ENCODE measurements at regions not wholly inside any gene's neighbourhood (a gene's known extent, or its start where the extent isn't known, plus 50 kb on each side); places are given as distances from the start of the nearest gene placed in this dataset.

- no peaks in the 10 kb centered on the region for H3K4me1 ChIP-seq (ENCODE audit: control insufficient read depth in 1 of 2, insufficient read depth in 2 of 2, low read length in 2 of 2)
- no peaks in the 10 kb centered on the region for H3K9me3 ChIP-seq (ENCODE audit: control insufficient read depth, low read length)
- no peak overlapping the region for H3K27ac ChIP-seq (ENCODE audit: low read depth in 1 of 2, low read length in 2 of 2)
- no peaks in the 10 kb centered on the region for H3K27me3 ChIP-seq (ENCODE audit: control insufficient read depth in 1 of 2, insufficient read depth in 2 of 2, low read length in 1 of 2)
- ATAC-seq (ENCODE audit: low FRiP score) (no peak), DNase-seq (no peak)
- H3K4me3 ChIP-seq (ENCODE audit: low read length in 2 of 2) = no peak overlapping the region
- no peaks in the 10 kb centered on the region for H3K36me3 ChIP-seq (ENCODE audit: control insufficient read depth in 1 of 2, insufficient read depth in 2 of 2, low read length in 1 of 2)
- intact Hi-C loops (cut with DNase I) = no loop called here
- WGBS, 2 donors = 58 to 67% methylated on average over 3 of the region's 3 CpGs
Measured at GRCh38 chr7:22962775-22963350, 51.1 kb downstream of the HYCC1 start.

- no peaks in the 10 kb centered on the region for H3K27me3 ChIP-seq (ENCODE audit: control insufficient read depth in 1 of 2, insufficient read depth in 2 of 2, low read length in 1 of 2)
- no peak overlapping the region for H3K27ac ChIP-seq (ENCODE audit: low read depth in 1 of 2, low read length in 2 of 2)
- DNase-seq (no peak), ATAC-seq (ENCODE audit: low FRiP score) (no peak)
- H3K36me3 ChIP-seq (ENCODE audit: control insufficient read depth in 1 of 2, insufficient read depth in 2 of 2, low read length in 1 of 2) = no peaks in the 10 kb centered on the region
- intact Hi-C loops (cut with DNase I) = no loop called here
- 96 to 100% methylated on average over 1 of the region's 1 CpG for WGBS, 2 donors
- no peaks in the 10 kb centered on the region for H3K4me1 ChIP-seq (ENCODE audit: control insufficient read depth in 1 of 2, insufficient read depth in 2 of 2, low read length in 2 of 2)
- H3K4me3 ChIP-seq (ENCODE audit: low read length in 2 of 2) = no peak overlapping the region
- H3K9me3 ChIP-seq (ENCODE audit: control insufficient read depth, low read length) = no peaks in the 10 kb centered on the region
Measured at GRCh38 chr7:22958742-22959141, 55.2 kb downstream of the HYCC1 start.

- intact Hi-C loops (cut with DNase I) = no loop called here
- H3K9me3 ChIP-seq (ENCODE audit: control insufficient read depth, low read length) = no peaks in the 10 kb centered on the region
- 96 to 97% methylated on average over 1 of the region's 1 CpG for WGBS, 2 donors
Measured at GRCh38 chr7:22954251-22954650, 59.7 kb downstream of the HYCC1 start.

GRCh38 chr7:22952306-22953015 is 61.5 kb downstream of the HYCC1 start:
- 86 to 88% methylated on average over 4 of the region's 4 CpGs for WGBS, 2 donors
- H3K4me3 ChIP-seq (ENCODE audit: low read length in 2 of 2) = no peak overlapping the region
- DNase-seq = no peak
- no peak for ATAC-seq (ENCODE audit: low FRiP score)
- intact Hi-C loops (cut with DNase I) = no loop called here
- H3K27ac ChIP-seq (ENCODE audit: low read depth in 1 of 2, low read length in 2 of 2) = no peak overlapping the region
- no peaks in the 10 kb centered on the region for H3K36me3 ChIP-seq (ENCODE audit: control insufficient read depth in 1 of 2, insufficient read depth in 2 of 2, low read length in 1 of 2)
- H3K9me3 ChIP-seq (ENCODE audit: control insufficient read depth, low read length) = no peaks in the 10 kb centered on the region
- peaks cover 0 to 3% of the 10 kb centered on the region in 2 donors for H3K4me1 ChIP-seq (ENCODE audit: control insufficient read depth in 1 of 2, insufficient read depth in 2 of 2, low read length in 2 of 2)
- H3K27me3 ChIP-seq (ENCODE audit: control insufficient read depth in 1 of 2, insufficient read depth in 2 of 2, low read length in 1 of 2) = no peaks in the 10 kb centered on the region

More at GRCh38 chr7:22954251-22954650, 59.7 kb downstream of the HYCC1 start:
- H3K27ac ChIP-seq (ENCODE audit: low read depth in 1 of 2, low read length in 2 of 2) = no peak overlapping the region
- no peaks in the 10 kb centered on the region for H3K36me3 ChIP-seq (ENCODE audit: control insufficient read depth in 1 of 2, insufficient read depth in 2 of 2, low read length in 1 of 2)
- no peak for ATAC-seq (ENCODE audit: low FRiP score)
- H3K4me1 ChIP-seq (ENCODE audit: control insufficient read depth in 1 of 2, insufficient read depth in 2 of 2, low read length in 2 of 2) = no peaks in the 10 kb centered on the region
- DNase-seq = no peak
- no peak overlapping the region for H3K4me3 ChIP-seq (ENCODE audit: low read length in 2 of 2)
- no peaks in the 10 kb centered on the region for H3K27me3 ChIP-seq (ENCODE audit: control insufficient read depth in 1 of 2, insufficient read depth in 2 of 2, low read length in 1 of 2)

GRCh38 chr7:22949944-22950343 is 64.0 kb downstream of the HYCC1 start:
- intact Hi-C loops (cut with DNase I) = loop anchor here in 1 of 2 donors (10.0 kb wide), 1 partner anchor 95 kb away; no protein-coding TSS in a partner anchor
- ATAC-seq (ENCODE audit: low FRiP score) = no peak
- WGBS, 2 donors = 42 to 51% methylated on average over 2 of the region's 2 CpGs
- no peak for DNase-seq
- H3K27me3 ChIP-seq (ENCODE audit: control insufficient read depth in 1 of 2, insufficient read depth in 2 of 2, low read length in 1 of 2) = no peaks in the 10 kb centered on the region
- no peak overlapping the region for H3K4me3 ChIP-seq (ENCODE audit: low read length in 2 of 2)
- H3K9me3 ChIP-seq (ENCODE audit: control insufficient read depth, low read length) = no peaks in the 10 kb centered on the region
- H3K4me1 ChIP-seq (ENCODE audit: control insufficient read depth in 1 of 2, insufficient read depth in 2 of 2, low read length in 2 of 2) = peaks cover 0 to 3% of the 10 kb centered on the region in 2 donors
- H3K36me3 ChIP-seq (ENCODE audit: control insufficient read depth in 1 of 2, insufficient read depth in 2 of 2, low read length in 1 of 2) = peaks cover 0 to 4% of the 10 kb centered on the region in 2 donors
- no peak overlapping the region for H3K27ac ChIP-seq (ENCODE audit: low read depth in 1 of 2, low read length in 2 of 2)

GRCh38 chr7:22949221-22949620 is 64.7 kb downstream of the HYCC1 start:
- H3K27me3 ChIP-seq (ENCODE audit: control insufficient read depth in 1 of 2, insufficient read depth in 2 of 2, low read length in 1 of 2) = no peaks in the 10 kb centered on the region
- H3K27ac ChIP-seq (ENCODE audit: low read depth in 1 of 2, low read length in 2 of 2) = no peak overlapping the region
- WGBS, 2 donors = 41 to 45% methylated on average over 3 of the region's 3 CpGs
- no peak overlapping the region for H3K4me3 ChIP-seq (ENCODE audit: low read length in 2 of 2)
- no peaks in the 10 kb centered on the region for H3K9me3 ChIP-seq (ENCODE audit: control insufficient read depth, low read length)
- no peak for ATAC-seq (ENCODE audit: low FRiP score)
- DNase-seq = no peak
- intact Hi-C loops (cut with DNase I) = loop anchor here in 1 of 2 donors (10.0 kb wide), 1 partner anchor 94 kb away; no protein-coding TSS in a partner anchor
- H3K36me3 ChIP-seq (ENCODE audit: control insufficient read depth in 1 of 2, insufficient read depth in 2 of 2, low read length in 1 of 2) = peaks cover 0 to 4% of the 10 kb centered on the region in 2 donors
- peaks cover 0 to 3% of the 10 kb centered on the region in 2 donors for H3K4me1 ChIP-seq (ENCODE audit: control insufficient read depth in 1 of 2, insufficient read depth in 2 of 2, low read length in 2 of 2)

- Histone ChIP-seq H3K36me3 (ENCODE audit: control insufficient read depth in 1 of 2, insufficient read depth in 2 of 2, low read length in 1 of 2) (peaks cover 0 to 4% of the 10 kb centered on the region in 2 donors), H3K4me3 (ENCODE audit: low read length in 2 of 2) (no peak overlapping the region), H3K4me1 (ENCODE audit: control insufficient read depth in 1 of 2, insufficient read depth in 2 of 2, low read length in 2 of 2) (peaks cover 0 to 3% of the 10 kb centered on the region in 2 donors), H3K9me3 (ENCODE audit: control insufficient read depth, low read length) (no peaks in the 10 kb centered on the region), H3K27me3 (ENCODE audit: control insufficient read depth in 1 of 2, insufficient read depth in 2 of 2, low read length in 1 of 2) (no peaks in the 10 kb centered on the region), H3K27ac (ENCODE audit: low read depth in 1 of 2, low read length in 2 of 2) (no peak overlapping the region)
- WGBS, 2 donors = 4 to 17% methylated on average over 2 of the region's 2 CpGs
- no peak for ATAC-seq (ENCODE audit: low FRiP score)
- DNase-seq = no peak
- intact Hi-C loops (cut with DNase I) = loop anchor here in 1 of 2 donors (10.0 kb wide), 1 partner anchor 94 kb away; no protein-coding TSS in a partner anchor
Measured at GRCh38 chr7:22948770-22949169, 65.2 kb downstream of the HYCC1 start.

- DNase-seq (no peak), ATAC-seq (ENCODE audit: low FRiP score) (no peak)
- H3K27ac ChIP-seq (ENCODE audit: low read depth in 1 of 2, low read length in 2 of 2) = no peak overlapping the region
- intact Hi-C loops (cut with DNase I) = loop anchor here in 1 of 2 donors (10.0 kb wide), 1 partner anchor 91 kb away; no protein-coding TSS in a partner anchor
- no peak overlapping the region for H3K4me3 ChIP-seq (ENCODE audit: low read length in 2 of 2)
- 77 to 82% methylated on average over 6 of the region's 6 CpGs for WGBS, 2 donors
- H3K4me1 ChIP-seq (ENCODE audit: control insufficient read depth in 1 of 2, insufficient read depth in 2 of 2, low read length in 2 of 2) = peaks cover 0 to 3% of the 10 kb centered on the region in 2 donors
- no peaks in the 10 kb centered on the region for H3K9me3 ChIP-seq (ENCODE audit: control insufficient read depth, low read length)
- peaks cover 0 to 4% of the 10 kb centered on the region in 2 donors for H3K36me3 ChIP-seq (ENCODE audit: control insufficient read depth in 1 of 2, insufficient read depth in 2 of 2, low read length in 1 of 2)
- H3K27me3 ChIP-seq (ENCODE audit: control insufficient read depth in 1 of 2, insufficient read depth in 2 of 2, low read length in 1 of 2) = no peaks in the 10 kb centered on the region
Measured at GRCh38 chr7:22945584-22945983, 68.3 kb downstream of the HYCC1 start.

GRCh38 chr7:22944510-22944909 is 69.4 kb downstream of the HYCC1 start:
- intact Hi-C loops (cut with DNase I) = loop anchor here in 1 of 2 donors (10.0 kb wide), 1 partner anchor 90 kb away; no protein-coding TSS in a partner anchor
- Histone ChIP-seq H3K36me3 (ENCODE audit: control insufficient read depth in 1 of 2, insufficient read depth in 2 of 2, low read length in 1 of 2) (peaks cover 0 to 4% of the 10 kb centered on the region in 2 donors), H3K27ac (ENCODE audit: low read depth in 1 of 2, low read length in 2 of 2) (no peak overlapping the region), H3K9me3 (ENCODE audit: control insufficient read depth, low read length) (no peaks in the 10 kb centered on the region), H3K27me3 (ENCODE audit: control insufficient read depth in 1 of 2, insufficient read depth in 2 of 2, low read length in 1 of 2) (no peaks in the 10 kb centered on the region), H3K4me3 (ENCODE audit: low read length in 2 of 2) (no peak overlapping the region), H3K4me1 (ENCODE audit: control insufficient read depth in 1 of 2, insufficient read depth in 2 of 2, low read length in 2 of 2) (peaks cover 0 to 3% of the 10 kb centered on the region in 2 donors)
- ATAC-seq (ENCODE audit: low FRiP score) (no peak), DNase-seq (no peak)
- 56 to 69% methylated on average over 2 of the region's 2 CpGs for WGBS, 2 donors

All from aorta (tissue), 5 donors.